SJSA1 (cell line): ENCODE measurements at regions not wholly inside any gene's neighbourhood (a gene's known extent, or its start where the extent isn't known, plus 50 kb on each side); places are given as distances from the start of the nearest gene placed in this dataset.

Experiments used
- DNase-seq, 2 experiments: peaks; one replicate each; pipeline ENCODE4 v3.0.0-alpha.2; 2015 to 2020; ENCODE audit warnings: low spot score in 2 of 2, low read depth in 1 of 2
- H3K27ac ChIP-seq: fragments of 250-450 bp; sonication (Bioruptor Pico); 2 replicates; pipeline ENCODE4 v1.5.1; 2020; ENCODE audit warnings: mild to moderate bottlenecking, moderate library complexity
- H3K27me3 ChIP-seq: fragments of 250-450 bp; sonication (Bioruptor Pico); replicated peaks from 2 replicates; pipeline ENCODE4 v1.5.1; 2020; ENCODE audit warnings: mild to moderate bottlenecking, moderate library complexity
- H3K36me3 ChIP-seq: fragments of 250-450 bp; sonication (Bioruptor Pico); 2 replicates; pipeline ENCODE4 v1.5.1; 2020; ENCODE audit warnings: mild to moderate bottlenecking
- H3K4me1 ChIP-seq: fragments of 250-450 bp; sonication (Bioruptor Pico); replicated peaks from 2 replicates; pipeline ENCODE4 v1.6.1; 2021; ENCODE audit warnings: mild to moderate bottlenecking
- H3K4me3 ChIP-seq: fragments of 250-450 bp; sonication (Bioruptor Pico); 2 replicates; pipeline ENCODE4 v1.5.1; 2020; ENCODE audit warnings: mild to moderate bottlenecking
- H3K9me3 ChIP-seq: fragments of 250-450 bp; sonication (Bioruptor Pico); replicated peaks from 2 replicates; pipeline ENCODE4 v1.5.1; 2020; ENCODE audit warnings: mild to moderate bottlenecking

DNA sequence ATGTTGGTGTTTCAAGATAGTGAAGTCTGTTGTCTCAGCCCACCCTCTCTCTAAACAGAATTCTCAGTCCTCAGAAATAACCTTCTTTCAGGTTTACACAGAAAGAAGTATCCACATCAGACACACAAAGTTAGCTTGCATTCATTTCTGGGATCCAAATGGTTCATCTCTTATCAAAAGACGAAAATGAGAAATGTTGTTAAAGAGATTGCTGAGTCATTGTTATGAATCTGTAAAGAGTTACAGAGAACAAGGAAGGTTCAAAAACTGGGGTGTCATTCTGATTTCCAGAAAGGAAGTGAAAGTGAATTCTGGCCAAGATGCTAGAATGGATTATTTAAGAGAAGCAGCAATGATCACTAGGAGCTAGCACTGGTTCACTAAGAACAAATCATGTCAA, 90.5 kb upstream of the ATXN1 start:
- Histone ChIP-seq H3K4me3 (no peak overlapping the region), H3K36me3 (no peaks in the 10 kb centered on the region), H3K9me3 (no peaks in the 10 kb centered on the region), H3K27me3 (no peaks in the 10 kb centered on the region), H3K27ac (0 out of 2 replicates have a peak overlapping the region, but pooled peaks have one; percentile 0), H3K4me1 (peaks cover 44% of the 10 kb centered on the region)
- no peak for DNase-seq

GRCh38 chr6:16851044-16851540, 89.8 kb upstream of the ATXN1 start:
- Histone ChIP-seq H3K4me1 (peaks cover 44% of the 10 kb centered on the region), H3K4me3 (no peak overlapping the region), H3K27ac (no peak overlapping the region), H3K27me3 (no peaks in the 10 kb centered on the region), H3K36me3 (no peaks in the 10 kb centered on the region), H3K9me3 (no peaks in the 10 kb centered on the region)
- no peak for DNase-seq

DNA sequence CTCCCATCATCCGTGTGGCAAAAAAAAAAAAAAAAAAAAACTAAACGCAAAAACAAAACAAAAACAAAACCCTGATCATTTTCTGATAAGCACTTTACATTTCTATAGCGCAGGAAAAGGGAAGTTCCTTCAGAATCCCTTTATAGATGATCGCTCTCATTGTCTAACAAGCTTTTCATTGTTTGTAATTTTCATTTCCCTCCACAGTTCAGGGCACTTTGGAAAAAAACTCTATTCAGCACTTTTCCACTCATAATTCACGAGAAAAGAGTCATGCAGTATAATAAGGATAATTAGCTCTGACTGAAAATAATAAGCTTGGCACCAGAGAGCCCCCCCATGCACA, 89.4 kb upstream of the ATXN1 start:
- no peak for DNase-seq
- H3K4me3 ChIP-seq: no peak overlapping the region

GRCh38 chr6:16849988-16850680, 88.9 kb upstream of the ATXN1 start:
- Histone ChIP-seq H3K27ac (peak overlapping the region; percentile 8), H3K9me3 (no peaks in the 10 kb centered on the region), H3K4me1 (peaks cover 38% of the 10 kb centered on the region), H3K4me3 (no peak overlapping the region), H3K27me3 (no peaks in the 10 kb centered on the region), H3K36me3 (no peaks in the 10 kb centered on the region)
- no peak for DNase-seq

More for the DNA sequence above, 89.4 kb upstream of the ATXN1 start:
- H3K27ac ChIP-seq: no peak overlapping the region
- no peaks in the 10 kb centered on the region for H3K36me3 ChIP-seq
- H3K4me1 ChIP-seq: peaks cover 43% of the 10 kb centered on the region
- no peaks in the 10 kb centered on the region for H3K27me3 ChIP-seq
- H3K9me3 ChIP-seq: no peaks in the 10 kb centered on the region

DNA sequence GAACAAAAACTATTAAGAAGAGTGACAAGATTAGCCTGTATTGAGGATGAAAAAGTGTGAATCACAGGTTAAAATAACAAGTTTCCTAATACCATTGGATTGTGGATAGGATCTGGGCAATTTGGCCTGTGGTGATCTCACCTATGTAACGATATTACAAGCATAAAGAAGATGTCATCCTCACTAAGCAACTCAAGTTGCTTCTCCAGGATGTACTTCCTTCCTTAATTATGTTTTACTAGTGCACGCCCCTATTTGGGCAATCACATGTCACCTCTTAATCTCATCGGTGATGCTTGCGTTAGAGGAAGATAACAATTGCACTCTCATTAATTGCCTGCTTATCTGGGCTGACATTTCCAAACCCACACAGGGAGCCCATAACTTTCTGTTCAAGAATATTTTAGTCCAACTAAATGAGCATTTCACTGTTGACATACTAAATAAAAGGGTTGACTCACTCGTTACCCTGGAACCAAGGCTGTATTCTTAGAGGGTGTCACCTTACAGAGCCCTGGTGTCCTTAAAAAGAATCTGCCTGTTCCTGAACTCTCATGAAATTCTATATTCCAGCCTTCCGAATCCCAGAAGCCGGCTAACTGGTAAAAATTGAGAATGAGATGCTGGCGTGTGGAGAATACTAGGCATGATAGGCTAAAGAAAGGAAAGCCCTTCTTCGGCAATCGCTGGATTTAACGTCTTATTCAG, 88.2 kb upstream of the ATXN1 start:
- no peaks in the 10 kb centered on the region for H3K9me3 ChIP-seq
- H3K4me3 ChIP-seq: no peak overlapping the region
- no peaks in the 10 kb centered on the region for H3K36me3 ChIP-seq
- H3K4me1 ChIP-seq: peaks cover 31% of the 10 kb centered on the region
- no peaks in the 10 kb centered on the region for H3K27me3 ChIP-seq
- peak overlapping the region; percentile 8 for H3K27ac ChIP-seq
- no peak for DNase-seq

- Histone ChIP-seq H3K4me1 (peaks cover 22% of the 10 kb centered on the region), H3K27ac (no peak overlapping the region), H3K4me3 (no peak overlapping the region), H3K36me3 (no peaks in the 10 kb centered on the region), H3K9me3 (0 out of 2 replicates have a peak, but pooled peaks cover 3% of the 10 kb centered on the region), H3K27me3 (no peaks in the 10 kb centered on the region)
- no peak for DNase-seq
These were observed 85.1 kb upstream of the ATXN1 start for GRCh38 chr6:16846399-16846778.

DNA sequence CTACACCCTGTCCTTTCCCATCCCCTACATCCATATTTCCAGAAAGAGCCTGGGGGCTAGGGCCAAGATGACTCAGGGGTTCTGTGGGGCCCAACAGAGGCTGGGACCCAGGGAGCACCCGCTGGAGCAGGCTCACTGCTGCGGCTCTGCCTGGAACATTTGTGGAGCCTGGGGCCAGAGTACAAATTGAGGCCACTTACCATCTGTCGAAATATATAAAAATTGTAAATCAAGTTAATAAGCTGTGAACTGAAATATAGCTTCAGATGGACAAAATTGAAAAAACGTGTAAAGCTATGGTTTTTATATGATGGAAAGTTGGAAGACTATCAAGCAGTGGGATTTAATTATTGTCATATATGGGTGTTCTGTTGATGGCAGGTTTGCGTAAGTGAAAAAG, 82.9 kb upstream of the ATXN1 start:
- H3K4me1 ChIP-seq: peaks cover 3% of the 10 kb centered on the region
- H3K4me3 ChIP-seq: no peak overlapping the region
- 0 out of 2 replicates have a peak, but pooled peaks cover 3% of the 10 kb centered on the region for H3K9me3 ChIP-seq
- no peaks in the 10 kb centered on the region for H3K27me3 ChIP-seq
- H3K27ac ChIP-seq: no peak overlapping the region
- no peaks in the 10 kb centered on the region for H3K36me3 ChIP-seq
- no peak for DNase-seq

GRCh38 chr6:16842676-16843075, 81.4 kb upstream of the ATXN1 start:
- DNase-seq: no peak
- Histone ChIP-seq H3K27ac (no peak overlapping the region), H3K4me1 (no peaks in the 10 kb centered on the region; the same call in 1 of the 2 replicates), H3K36me3 (no peaks in the 10 kb centered on the region), H3K9me3 (0 out of 2 replicates have a peak, but pooled peaks cover 3% of the 10 kb centered on the region), H3K27me3 (no peaks in the 10 kb centered on the region), H3K4me3 (no peak overlapping the region)

- H3K4me3 ChIP-seq: no peak overlapping the region
- no peak overlapping the region for H3K27ac ChIP-seq
- no peaks in the 10 kb centered on the region for H3K36me3 ChIP-seq
- no peak for DNase-seq
- H3K4me1 ChIP-seq: peaks cover 8% of the 10 kb centered on the region
- 0 out of 2 replicates have a peak, but pooled peaks cover 3% of the 10 kb centered on the region for H3K9me3 ChIP-seq
- H3K27me3 ChIP-seq: no peaks in the 10 kb centered on the region
These were observed 80.0 kb upstream of the ATXN1 start for GRCh38 chr6:16841241-16841640.

DNA sequence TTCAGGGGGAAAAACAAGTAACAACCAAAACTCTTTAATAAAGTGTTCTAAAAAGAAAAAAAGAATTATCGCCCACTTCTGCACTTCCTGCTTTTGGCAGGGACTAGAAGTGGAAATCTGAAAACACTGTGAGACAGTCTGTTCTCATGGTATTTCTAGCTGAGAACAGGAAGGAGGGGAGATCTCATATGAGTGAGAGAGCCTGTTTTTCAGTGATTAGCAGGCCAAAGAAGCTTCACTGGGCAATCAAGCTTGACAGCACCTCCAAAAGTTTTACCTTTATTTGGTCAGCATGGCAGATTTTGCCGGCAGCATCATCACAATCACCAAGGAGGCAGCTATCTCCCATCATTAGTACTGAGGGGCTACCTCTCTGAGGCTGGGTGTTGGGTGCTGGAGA, 79.5 kb upstream of the ATXN1 start:
- DNase-seq: no peak
- Histone ChIP-seq H3K27me3 (no peaks in the 10 kb centered on the region), H3K36me3 (no peaks in the 10 kb centered on the region), H3K4me1 (peaks cover 13% of the 10 kb centered on the region), H3K4me3 (no peak overlapping the region), H3K27ac (no peak overlapping the region), H3K9me3 (0 out of 2 replicates have a peak, but pooled peaks cover 3% of the 10 kb centered on the region)

- Histone ChIP-seq H3K27me3 (no peaks in the 10 kb centered on the region), H3K9me3 (0 out of 2 replicates have a peak, but pooled peaks cover 3% of the 10 kb centered on the region), H3K4me3 (no peak overlapping the region), H3K4me1 (peaks cover 13% of the 10 kb centered on the region), H3K27ac (no peak overlapping the region), H3K36me3 (no peaks in the 10 kb centered on the region)
- no peak for DNase-seq
These were observed 79.0 kb upstream of the ATXN1 start for GRCh38 chr6:16840291-16840690.

DNA sequence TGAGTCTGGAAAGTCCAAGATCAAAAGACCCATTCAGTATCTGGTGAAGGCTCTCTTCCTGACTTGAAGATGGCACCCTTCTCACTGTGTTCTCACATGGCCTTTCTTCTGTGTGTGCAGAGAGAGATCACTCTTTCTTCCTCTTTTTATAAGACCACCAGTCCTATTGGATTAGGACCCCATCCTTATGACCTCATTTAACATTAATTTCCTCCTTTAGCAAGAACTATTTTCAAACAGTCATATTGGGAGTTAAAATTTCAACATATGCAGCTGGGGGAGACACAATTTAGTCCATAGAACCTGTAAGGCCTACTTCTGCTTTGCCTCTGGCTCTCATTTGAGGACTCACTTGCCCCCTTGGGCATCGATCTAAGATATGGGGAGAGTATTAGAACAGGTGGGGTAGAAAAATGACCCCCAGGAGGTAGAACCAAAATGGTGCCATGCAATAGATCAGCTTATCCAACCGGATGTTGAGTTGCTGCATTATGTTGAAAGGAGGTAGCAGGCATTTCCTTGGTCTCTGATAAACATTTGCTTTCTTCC, 78.4 kb upstream of the ATXN1 start:
- Histone ChIP-seq H3K4me1 (peaks cover 13% of the 10 kb centered on the region), H3K36me3 (no peaks in the 10 kb centered on the region), H3K27ac (no peak overlapping the region), H3K4me3 (no peak overlapping the region), H3K9me3 (0 out of 2 replicates have a peak, but pooled peaks cover 3% of the 10 kb centered on the region), H3K27me3 (no peaks in the 10 kb centered on the region)
- DNase-seq: no peak

DNA sequence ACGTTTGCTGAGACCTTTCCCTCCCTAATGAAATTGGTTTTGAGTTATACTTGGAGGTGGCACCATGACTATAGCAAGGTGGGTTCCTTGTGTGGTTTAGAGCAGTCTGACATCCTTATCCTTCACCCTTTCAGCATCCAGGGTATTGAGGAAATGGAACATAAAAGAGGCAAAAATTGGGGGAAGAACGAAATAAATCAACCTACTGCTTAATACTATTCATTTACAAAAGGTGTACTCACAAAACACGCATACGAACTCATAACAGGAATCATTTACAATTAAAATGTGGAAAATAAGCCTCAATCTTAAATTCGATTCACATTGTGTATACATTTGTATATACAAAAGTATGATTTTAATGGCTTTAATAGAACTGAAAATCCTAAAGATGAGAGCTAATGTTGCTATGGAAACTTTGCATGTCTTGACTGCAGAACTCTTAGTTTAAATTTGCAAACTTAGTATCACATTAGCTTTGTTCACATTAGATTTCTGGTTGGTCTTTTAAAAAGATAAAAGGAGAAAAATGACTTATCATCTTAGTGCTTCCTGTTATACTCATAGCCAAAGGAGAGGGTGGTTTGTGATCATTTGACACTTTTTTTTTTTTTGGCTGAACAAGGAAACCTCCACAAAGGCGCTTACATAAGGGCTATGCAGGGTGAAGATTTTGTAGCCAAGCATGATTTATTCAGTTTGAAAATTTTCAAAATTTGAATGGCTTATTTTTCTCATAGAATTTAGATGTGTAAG, 76.1 kb upstream of the ATXN1 start:
- Histone ChIP-seq H3K27ac (no peak overlapping the region), H3K36me3 (no peaks in the 10 kb centered on the region), H3K4me3 (no peak overlapping the region), H3K9me3 (no peaks in the 10 kb centered on the region), H3K27me3 (no peaks in the 10 kb centered on the region), H3K4me1 (peaks cover 13% of the 10 kb centered on the region)
- no peak for DNase-seq
